ENCODE measurements at regions not wholly inside any gene's neighbourhood (a gene's known extent, or its start where the extent isn't known, plus 50 kb on each side); places are given as distances from the start of the nearest gene placed in this dataset.

GRCh38 chr1:34330061-34330460 is 153.4 kb downstream of the C1orf94 start:
- DNase-seq (ENCODE audit: low spot score), result no peak

GRCh38 chr1:34331020-34331926 is 154.6 kb downstream of the C1orf94 start:
- no peak for DNase-seq (ENCODE audit: low spot score)

- no peak for DNase-seq (ENCODE audit: low spot score)
Measured at GRCh38 chr1:34332996-34333395, 156.3 kb downstream of the C1orf94 start.

GRCh38 chr1:34338871-34339270 is 162.2 kb downstream of the C1orf94 start:
- DNase-seq (ENCODE audit: low spot score), result no peak

GRCh38 chr1:34341896-34342295 is 165.2 kb downstream of the C1orf94 start:
- no peak for DNase-seq (ENCODE audit: low spot score)

- no peak for DNase-seq (ENCODE audit: low spot score)
Measured at GRCh38 chr1:34342334-34342733, 165.6 kb downstream of the C1orf94 start.

GRCh38 chr1:34346128-34346527 is 169.4 kb downstream of the C1orf94 start:
- no peak for DNase-seq (ENCODE audit: low spot score)

- DNase-seq (ENCODE audit: low spot score), result no peak
Measured at GRCh38 chr1:34353409-34353808, 176.7 kb downstream of the C1orf94 start.

GRCh38 chr1:34354367-34354766 is 177.7 kb downstream of the C1orf94 start:
- DNase-seq (ENCODE audit: low spot score), result no peak

GRCh38 chr1:34356853-34357252 is 180.1 kb downstream of the C1orf94 start:
- DNase-seq (ENCODE audit: low spot score), result no peak

- DNase-seq (ENCODE audit: low spot score), result no peak
Measured at GRCh38 chr1:34358636-34359035, 181.9 kb downstream of the C1orf94 start.

- no peak for DNase-seq (ENCODE audit: low spot score)
Measured at GRCh38 chr1:34359411-34359810, 182.7 kb downstream of the C1orf94 start.

- no peak for DNase-seq (ENCODE audit: low spot score)
Measured at GRCh38 chr1:34360574-34360973, 183.9 kb downstream of the C1orf94 start.

GRCh38 chr1:34361121-34361520 is 184.4 kb downstream of the C1orf94 start:
- DNase-seq (ENCODE audit: low spot score), result no peak

- peak; percentile 13 for DNase-seq (ENCODE audit: low spot score)
Measured at GRCh38 chr1:34361781-34362357, 185.2 kb downstream of the C1orf94 start.

- DNase-seq (ENCODE audit: low spot score), result no peak
Measured at GRCh38 chr1:34362949-34363348, 186.2 kb downstream of the C1orf94 start.

GRCh38 chr1:34363447-34363846 is 186.7 kb downstream of the C1orf94 start:
- DNase-seq (ENCODE audit: low spot score), result no peak

- no peak for DNase-seq (ENCODE audit: low spot score)
Measured at GRCh38 chr1:34363915-34364314, 187.2 kb downstream of the C1orf94 start.

GRCh38 chr1:34364376-34364775 is 187.7 kb downstream of the C1orf94 start:
- DNase-seq (ENCODE audit: low spot score), result no peak

GRCh38 chr1:34365295-34365694 is 188.6 kb downstream of the C1orf94 start:
- no peak for DNase-seq (ENCODE audit: low spot score)

- no peak for DNase-seq (ENCODE audit: low spot score)
Measured at GRCh38 chr1:34366875-34367624, 190.3 kb downstream of the C1orf94 start.

- no peak for DNase-seq (ENCODE audit: low spot score)
Measured at GRCh38 chr1:34367954-34368353, 191.2 kb downstream of the C1orf94 start.
